HUES64 (cell line): ENCODE measurements at regions not wholly inside any gene's neighbourhood (a gene's known extent, or its start where the extent isn't known, plus 50 kb on each side); places are given as distances from the start of the nearest gene placed in this dataset.

Experiments
- H3K27ac ChIP-seq: 2 replicates; pipeline ENCODE4 v1.7.0; 2013; ENCODE audit warnings: low read depth, low read length, inconsistent platforms
- H3K27me3 ChIP-seq: 2 replicates; pipeline ENCODE4 v1.6.1; 2013; ENCODE audit warnings: mild to moderate bottlenecking, low read length; ENCODE audit not compliant: insufficient read depth
- H3K36me3 ChIP-seq: 2 replicates; pipeline ENCODE4 v1.6.1; 2013; ENCODE audit warnings: mild to moderate bottlenecking, low read length; ENCODE audit not compliant: insufficient read depth
- H3K4me1 ChIP-seq: 2 replicates; pipeline ENCODE4 v1.6.1; 2013; ENCODE audit warnings: mild to moderate bottlenecking, low read length, moderate library complexity; ENCODE audit not compliant: insufficient read depth
- H3K4me3 ChIP-seq: 2 replicates; pipeline ENCODE4 v1.5.1; 2013; ENCODE audit warnings: mild to moderate bottlenecking, low read length, moderate library complexity
- H3K9ac ChIP-seq: 2 replicates; pipeline ENCODE4 v1.6.1; 2013; ENCODE audit warnings: mild to moderate bottlenecking, low read depth, low read length
- H3K9me3 ChIP-seq: 2 replicates; pipeline ENCODE4 v1.6.1; 2013; ENCODE audit warnings: low read depth, low read length; ENCODE audit not compliant: insufficient read depth
- WGBS: fragments of 150-250, 120-280 bp; methylation state at CpG from one replicate; pipeline ENCODE4 v1.1.7; 2013; ENCODE audit warnings: missing lambda C conversion rate; 5-methylcytosine and 5-hydroxymethylcytosine counted together

DNA sequence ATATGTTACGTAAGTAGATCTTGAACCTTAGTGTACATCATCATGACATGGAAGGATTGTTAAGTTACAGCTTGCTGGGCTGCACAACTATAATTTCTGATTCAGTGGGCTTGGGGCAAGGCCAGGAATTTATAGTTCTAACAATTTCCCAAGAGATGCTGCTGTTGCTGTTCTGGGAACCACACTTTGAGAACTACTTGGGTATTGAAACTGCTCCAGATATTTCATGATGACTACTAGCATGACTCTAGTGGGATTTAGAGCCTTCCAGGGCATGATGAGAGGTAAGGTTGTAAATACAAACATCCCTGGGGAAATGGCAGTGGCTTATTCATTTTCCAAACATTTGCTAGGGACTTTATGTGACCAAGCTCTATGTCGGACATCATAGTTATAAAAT is 904.8 kb upstream of the SEL1L start:
- 100% methylated on average over 2 of the region's 2 CpGs for WGBS
- Histone ChIP-seq H3K27ac (no peak overlapping the region), H3K27me3 (no peaks in the 10 kb centered on the region), H3K4me3 (no peak overlapping the region), H3K9me3 (no peaks in the 10 kb centered on the region), H3K4me1 (no peaks in the 10 kb centered on the region), H3K36me3 (no peaks in the 10 kb centered on the region), H3K9ac (no peak overlapping the region)

DNA sequence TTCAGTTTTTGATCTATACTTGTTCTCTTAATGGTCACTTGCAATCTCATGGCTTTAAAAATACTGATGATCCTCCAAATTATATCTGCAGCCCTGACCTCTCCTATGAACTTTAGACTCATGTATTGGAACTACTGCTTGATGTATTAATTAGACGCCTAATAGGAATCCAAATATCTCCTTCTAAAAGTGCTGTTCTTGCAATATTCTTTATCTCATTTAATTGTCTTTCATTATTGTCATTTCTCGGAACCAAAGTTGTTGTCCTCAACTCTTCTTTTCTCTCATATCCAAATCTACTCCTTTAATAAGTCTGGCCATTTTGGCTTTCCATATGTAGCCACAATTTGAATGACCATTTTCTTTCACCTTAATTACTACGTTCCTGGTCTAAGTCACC is 907.6 kb upstream of the SEL1L start:
- Histone ChIP-seq H3K4me3 (no peak overlapping the region), H3K36me3 (no peaks in the 10 kb centered on the region), H3K27ac (no peak overlapping the region), H3K27me3 (no peaks in the 10 kb centered on the region), H3K4me1 (no peaks in the 10 kb centered on the region), H3K9ac (no peak overlapping the region), H3K9me3 (no peaks in the 10 kb centered on the region)
- WGBS, result 95% methylated on average over 3 of the region's 3 CpGs

DNA sequence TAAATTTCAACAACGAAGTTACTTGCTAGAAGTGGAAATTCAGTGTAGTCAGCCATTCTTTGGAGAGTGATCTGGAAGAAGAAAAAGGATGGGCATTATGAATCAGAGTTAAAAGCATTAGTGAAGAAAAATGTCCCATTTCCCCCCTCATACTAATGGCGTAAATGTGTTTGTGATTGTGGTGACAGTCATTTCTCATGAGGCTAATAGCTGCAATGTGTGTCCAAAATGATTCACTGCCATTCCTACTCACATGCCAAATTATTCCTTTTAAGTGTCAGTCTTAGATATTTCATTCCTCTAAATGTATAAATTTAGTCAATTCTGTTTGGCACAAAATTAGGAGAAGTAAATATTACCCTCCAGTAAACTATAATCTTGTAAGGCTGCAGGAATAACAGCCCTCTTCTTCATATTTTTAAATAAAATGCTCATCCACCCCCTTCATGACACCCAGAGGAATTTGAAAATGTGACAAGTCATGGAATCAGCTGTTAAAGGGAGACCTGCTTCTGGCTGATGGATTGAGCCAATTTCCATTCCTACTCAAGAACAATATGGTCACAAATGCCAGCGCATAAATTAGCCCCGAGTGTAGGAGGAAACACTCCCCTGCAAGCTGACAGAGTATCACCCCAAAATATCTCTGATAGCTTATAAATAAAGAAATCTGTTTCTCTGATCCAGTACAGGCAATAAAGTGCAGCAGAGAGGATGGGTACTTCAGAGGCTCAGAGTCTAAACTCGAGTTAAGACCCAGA is 912.3 kb upstream of the SEL1L start:
- no peaks in the 10 kb centered on the region for H3K27me3 ChIP-seq
- H3K27ac ChIP-seq, result no peak overlapping the region
- no peak overlapping the region for H3K9ac ChIP-seq
- H3K36me3 ChIP-seq, result no peaks in the 10 kb centered on the region
- H3K4me1 ChIP-seq, result no peaks in the 10 kb centered on the region
- no peaks in the 10 kb centered on the region for H3K9me3 ChIP-seq
- no peak overlapping the region for H3K4me3 ChIP-seq
- 91% methylated on average over 4 of the region's 5 CpGs for WGBS

DNA sequence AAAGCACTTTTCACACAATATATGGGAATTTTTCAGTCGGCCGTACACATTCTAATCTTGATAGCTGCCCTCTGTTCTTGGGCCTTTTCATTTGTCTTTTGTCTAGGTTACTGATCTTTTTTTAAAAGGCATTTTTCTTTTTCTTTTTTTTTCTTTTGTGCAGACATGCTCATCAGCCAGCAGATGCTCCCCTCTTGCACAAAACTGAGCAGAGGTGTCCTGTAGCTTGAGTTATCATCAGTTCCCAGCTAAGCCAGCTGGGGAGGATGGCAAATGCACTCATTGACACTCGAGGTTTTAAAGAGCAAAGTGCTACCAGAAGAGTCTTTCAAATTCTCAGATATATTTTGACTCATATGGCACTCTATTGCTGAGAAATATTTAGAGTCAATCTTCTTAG is 913.9 kb upstream of the SEL1L start:
- Histone ChIP-seq H3K27me3 (no peaks in the 10 kb centered on the region), H3K36me3 (no peaks in the 10 kb centered on the region), H3K9ac (no peak overlapping the region), H3K9me3 (no peaks in the 10 kb centered on the region), H3K27ac (no peak overlapping the region), H3K4me1 (no peaks in the 10 kb centered on the region), H3K4me3 (no peak overlapping the region)
- WGBS, result 92% methylated on average over 3 of the region's 3 CpGs

DNA sequence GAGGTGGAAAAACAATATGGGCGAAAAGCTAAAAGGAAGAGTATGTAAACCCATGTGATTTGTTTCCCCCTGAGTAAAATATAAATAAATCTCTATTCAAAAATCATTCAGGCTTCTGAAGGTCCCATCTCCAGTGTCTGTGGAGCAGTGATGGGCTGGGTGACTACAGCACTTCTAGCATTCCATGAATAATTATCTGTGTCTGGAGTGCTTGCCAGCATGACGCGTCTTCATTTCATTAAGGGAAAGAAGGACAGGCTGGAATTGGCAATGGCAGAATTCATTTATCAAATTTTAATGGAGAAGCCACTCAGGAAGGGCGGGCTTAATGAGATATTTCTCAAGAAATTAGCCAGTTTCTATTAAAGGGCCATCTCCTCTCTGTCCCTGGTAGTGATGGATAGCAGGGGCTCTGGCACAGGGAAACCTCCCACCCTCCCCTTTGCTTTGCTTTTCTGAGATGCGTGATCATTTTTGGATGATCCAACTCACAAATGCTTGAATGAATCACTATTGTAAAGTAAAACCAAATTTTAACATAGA is 916.3 kb upstream of the SEL1L start:
- no peaks in the 10 kb centered on the region for H3K36me3 ChIP-seq
- no peak overlapping the region for H3K27ac ChIP-seq
- H3K9me3 ChIP-seq, result no peaks in the 10 kb centered on the region
- WGBS, result 100% methylated on average over 4 of the region's 5 CpGs
- no peaks in the 10 kb centered on the region for H3K27me3 ChIP-seq
- no peak overlapping the region for H3K9ac ChIP-seq
- no peak overlapping the region for H3K4me3 ChIP-seq
- H3K4me1 ChIP-seq, result no peaks in the 10 kb centered on the region

DNA sequence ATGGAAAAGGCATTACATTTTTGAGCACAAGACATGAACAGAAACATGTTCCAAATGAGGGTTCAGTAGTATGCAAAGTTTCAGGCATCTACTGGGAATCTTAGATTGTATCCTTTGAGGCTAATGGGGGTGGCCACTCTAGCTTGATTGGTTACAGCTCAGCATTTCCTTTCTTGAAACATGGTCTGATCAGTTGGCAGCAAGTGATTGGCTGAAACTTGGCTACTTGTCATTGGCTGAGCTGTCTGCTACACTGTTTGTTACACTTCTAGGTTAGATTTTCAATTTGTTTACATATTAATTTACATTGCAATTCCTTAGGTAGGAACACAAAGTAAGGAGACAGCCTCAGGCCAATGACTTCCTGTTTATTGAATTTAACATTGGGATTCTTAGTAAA is 918.0 kb upstream of the SEL1L start:
- Histone ChIP-seq H3K4me3 (no peak overlapping the region), H3K27me3 (no peaks in the 10 kb centered on the region), H3K36me3 (no peaks in the 10 kb centered on the region), H3K9ac (no peak overlapping the region), H3K4me1 (no peaks in the 10 kb centered on the region), H3K9me3 (no peaks in the 10 kb centered on the region), H3K27ac (no peak overlapping the region)

DNA sequence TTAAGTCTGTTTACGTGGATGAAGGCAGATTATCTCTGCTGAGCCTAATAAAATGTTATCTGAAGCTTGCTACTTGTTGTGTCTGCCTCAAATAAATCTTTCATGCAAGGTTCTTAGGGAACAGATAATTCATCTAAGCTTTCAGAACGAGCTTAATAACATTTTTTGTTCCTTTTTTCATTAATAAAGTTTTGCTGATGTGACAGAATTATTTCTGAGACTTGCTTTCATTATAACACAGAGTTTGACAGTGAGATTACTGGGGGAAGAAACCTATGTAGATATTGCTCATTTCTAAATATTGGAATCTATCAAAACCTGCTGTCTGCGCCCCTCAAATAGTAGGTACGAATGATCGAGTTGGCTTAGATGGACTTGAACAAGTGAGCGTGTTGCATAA is 948.7 kb upstream of the SEL1L start:
- Histone ChIP-seq H3K9me3 (no peaks in the 10 kb centered on the region), H3K4me3 (no peak overlapping the region), H3K36me3 (no peaks in the 10 kb centered on the region), H3K4me1 (no peaks in the 10 kb centered on the region), H3K27ac (no peak overlapping the region), H3K9ac (no peak overlapping the region), H3K27me3 (no peaks in the 10 kb centered on the region)
- WGBS, result 93% methylated on average over 6 of the region's 6 CpGs

DNA sequence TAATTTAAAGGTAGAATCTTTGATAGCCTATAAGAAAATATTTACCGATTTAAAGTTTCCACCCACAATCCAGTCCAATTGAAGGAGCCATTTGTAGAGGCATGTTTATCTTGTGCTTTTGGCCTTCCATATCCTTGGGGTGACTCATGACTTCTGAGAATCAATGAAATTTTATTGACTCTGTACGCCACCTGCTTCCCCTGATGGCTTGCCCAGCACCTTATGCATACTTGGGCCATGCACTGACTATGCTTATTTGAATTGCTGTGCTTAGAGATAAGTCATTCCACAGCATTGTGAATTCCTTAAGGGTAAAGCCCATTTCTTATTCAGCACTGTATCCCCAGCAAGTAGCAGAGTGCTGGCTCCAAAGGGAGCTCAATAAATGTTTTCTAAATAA is 954.8 kb upstream of the SEL1L start:
- Histone ChIP-seq H3K27ac (no peak overlapping the region), H3K36me3 (no peaks in the 10 kb centered on the region), H3K9me3 (no peaks in the 10 kb centered on the region), H3K4me1 (no peaks in the 10 kb centered on the region), H3K4me3 (no peak overlapping the region), H3K27me3 (no peaks in the 10 kb centered on the region), H3K9ac (no peak overlapping the region)
- WGBS, result 90% methylated on average over 1 of the region's 2 CpGs

DNA sequence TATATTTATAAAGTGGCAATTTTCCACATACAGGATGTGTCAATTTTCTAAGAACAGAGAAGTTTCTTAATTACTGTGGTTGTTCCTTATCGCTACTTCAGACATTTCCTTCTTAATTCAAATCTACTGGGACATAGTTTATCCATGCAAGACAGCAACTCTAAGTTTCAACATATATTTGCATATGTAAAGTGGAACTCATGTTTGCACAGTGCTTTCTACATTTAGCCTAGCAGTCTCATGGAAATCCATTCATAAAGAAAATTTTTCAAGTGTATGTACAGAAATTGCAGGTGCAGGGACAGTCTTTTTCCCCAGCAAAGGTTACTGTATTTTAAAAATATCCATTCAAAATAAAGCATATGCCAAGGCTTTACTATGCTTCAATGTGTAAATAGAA is 956.7 kb upstream of the SEL1L start:
- Histone ChIP-seq H3K9me3 (no peaks in the 10 kb centered on the region), H3K4me3 (no peak overlapping the region), H3K9ac (no peak overlapping the region), H3K27me3 (no peaks in the 10 kb centered on the region), H3K4me1 (no peaks in the 10 kb centered on the region), H3K36me3 (no peaks in the 10 kb centered on the region), H3K27ac (no peak overlapping the region)
- 100% methylated on average over 1 of the region's 1 CpG for WGBS

DNA sequence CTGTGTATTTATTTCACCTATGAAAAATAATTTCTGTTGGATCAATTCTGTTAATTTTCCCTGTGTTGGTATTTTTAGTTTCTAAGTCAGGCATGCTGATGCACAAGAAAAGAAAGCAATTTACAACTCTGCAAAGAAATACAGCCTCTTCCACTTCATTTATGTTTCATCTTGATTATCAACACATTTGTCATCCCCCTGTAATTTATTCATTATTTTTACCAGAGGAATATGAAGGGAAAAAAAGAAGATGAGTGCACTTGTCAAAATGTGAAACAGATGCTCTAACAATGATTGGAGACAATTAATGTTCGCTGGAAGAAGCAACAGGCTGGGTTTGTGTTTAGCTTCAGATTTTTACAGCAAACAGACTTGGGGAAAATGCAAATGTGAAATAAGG is 958.5 kb upstream of the SEL1L start:
- Histone ChIP-seq H3K27me3 (no peaks in the 10 kb centered on the region), H3K36me3 (no peaks in the 10 kb centered on the region), H3K9ac (no peak overlapping the region), H3K4me1 (no peaks in the 10 kb centered on the region), H3K27ac (no peak overlapping the region), H3K9me3 (no peaks in the 10 kb centered on the region), H3K4me3 (no peak overlapping the region)
- 91% methylated on average over 1 of the region's 1 CpG for WGBS

DNA sequence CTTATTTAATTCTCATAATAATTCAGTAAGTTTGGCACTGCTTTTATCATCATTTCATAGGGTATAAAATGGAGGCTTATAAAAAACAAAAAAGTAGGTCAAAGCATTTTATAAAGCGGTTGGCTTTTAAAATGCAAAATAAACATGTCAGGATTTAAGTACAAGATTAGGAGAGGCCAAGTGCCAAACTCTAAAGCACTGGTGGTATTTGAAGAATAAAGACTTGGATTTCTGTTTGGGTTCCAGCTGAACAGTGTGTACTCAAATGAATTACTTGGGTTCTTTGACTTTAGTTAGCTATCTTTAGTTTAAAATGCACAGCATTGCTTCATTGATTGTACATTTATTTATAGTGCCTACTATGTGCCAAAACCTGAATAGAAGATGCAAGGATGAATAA is 966.6 kb upstream of the SEL1L start:
- Histone ChIP-seq H3K36me3 (no peaks in the 10 kb centered on the region), H3K4me3 (no peak overlapping the region), H3K9me3 (no peaks in the 10 kb centered on the region), H3K27ac (no peak overlapping the region), H3K27me3 (no peaks in the 10 kb centered on the region), H3K9ac (no peak overlapping the region), H3K4me1 (no peaks in the 10 kb centered on the region)
- WGBS, result 91% methylated on average over 1 of the region's 1 CpG

DNA sequence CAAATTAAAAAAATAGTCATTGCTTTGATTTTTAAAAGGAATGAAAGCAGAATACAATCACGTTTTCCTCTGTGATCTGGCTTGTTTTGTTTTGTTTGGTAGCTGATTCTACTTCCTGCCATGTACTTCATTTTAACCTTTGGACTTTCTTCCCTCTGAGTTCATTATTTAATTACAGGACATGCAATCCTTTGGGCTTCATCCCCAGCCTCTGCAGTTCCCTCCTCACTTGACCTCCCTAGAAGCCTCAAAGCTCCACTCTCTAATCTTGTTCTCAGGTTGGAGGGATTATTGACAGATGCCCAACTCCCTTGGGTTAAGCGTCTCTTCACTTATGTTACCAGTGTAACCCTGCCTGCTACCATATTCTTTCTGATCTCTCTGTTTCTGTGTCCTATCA is 967.9 kb upstream of the SEL1L start:
- H3K27ac ChIP-seq, result no peak overlapping the region

More for the DNA sequence above, 967.9 kb upstream of the SEL1L start:
- 96% methylated on average over 2 of the region's 2 CpGs for WGBS
- Histone ChIP-seq H3K9me3 (no peaks in the 10 kb centered on the region), H3K9ac (no peak overlapping the region), H3K27me3 (no peaks in the 10 kb centered on the region), H3K36me3 (no peaks in the 10 kb centered on the region), H3K4me3 (no peak overlapping the region), H3K4me1 (no peaks in the 10 kb centered on the region)
